SK-N-MC (cell line): ENCODE measurements at regions not wholly inside any gene's neighbourhood (a gene's known extent, or its start where the extent isn't known, plus 50 kb on each side); places are given as distances from the start of the nearest gene placed in this dataset.
"Not testable (repeated sequence)": the region's sequence is repeated elsewhere in the genome, so short reads cannot be mapped to it uniquely, and the experiment has no call there.

ENCODE experiments used
- DNase-seq: peaks from one replicate; pipeline ENCODE4 v3.0.0-alpha.2; 2011; ENCODE audit warnings: low read depth, low spot score
- H3K27ac ChIP-seq: fragments of 200-600 bp; sonication (generic); 2 replicates; pipeline ENCODE4 v1.5.1; 2016; ENCODE audit warnings: mixed run types
- H3K36me3 ChIP-seq: fragments of 200-600 bp; sonication (generic); 2 replicates; pipeline ENCODE4 v1.6.1; 2017; ENCODE audit warnings: antibody characterized with exemption, low read length, mixed read lengths; ENCODE audit not compliant: insufficient read depth
- H3K4me3 ChIP-seq: fragments of 200-600 bp; sonication (generic); 2 replicates; pipeline ENCODE4 v1.5.1; 2016
- H3K9ac ChIP-seq: fragments of 200-600 bp; sonication (generic); 2 replicates; pipeline ENCODE4 v1.8.0; 2017; ENCODE audit warnings: mixed run types, mixed read lengths; ENCODE audit not compliant: insufficient read length
- H3K9me3 ChIP-seq: fragments of 200-600 bp; sonication (generic); 2 replicates; pipeline ENCODE4 v1.6.1; 2017; ENCODE audit warnings: low read depth, mild to moderate bottlenecking, antibody characterized with exemption, low read length, moderate library complexity, mixed read lengths
- EZH2 ChIP-seq: fragments of 200-600 bp; sonication (generic); IDR thresholded peaks from one replicate; pipeline ENCODE4 v1.6.1; 2017; ENCODE audit warnings: antibody characterized with exemption
- FOXP2 ChIP-seq: optimal IDR thresholded peaks from 2 replicates; pipeline ENCODE3; 2011; ENCODE audit warnings: mild to moderate bottlenecking, moderate library complexity; ENCODE audit not compliant: insufficient read depth; ENCODE audit errors: extremely low read length, control extremely low read depth
- POLR2AphosphoS5 ChIP-seq: IDR thresholded peaks from 2 replicates; pipeline ENCODE4 v1.6.1; 2012; ENCODE audit warnings: mild to moderate bottlenecking, low read depth, low read length, borderline replicate concordance

- no peak overlapping the region for H3K27ac ChIP-seq
- H3K9ac ChIP-seq, result no peak overlapping the region
- no peak for DNase-seq
- no peak overlapping the region for H3K4me3 ChIP-seq
- TF ChIP-seq FOXP2, result no peak
- TF ChIP-seq EZH2, result no peak
- no peak for TF ChIP-seq POLR2AphosphoS5
- no peaks in the 10 kb centered on the region for H3K9me3 ChIP-seq
- H3K36me3 ChIP-seq, result no peaks in the 10 kb centered on the region
Observed at GRCh38 chr13:59043016-59043415, 1120.7 kb downstream of the DIAPH3 start.

- no peaks in the 10 kb centered on the region for H3K36me3 ChIP-seq
- H3K27ac ChIP-seq, result no peak overlapping the region
- TF ChIP-seq FOXP2, result no peak
- no peak for TF ChIP-seq EZH2
- TF ChIP-seq POLR2AphosphoS5, result no peak
- no peak overlapping the region for H3K4me3 ChIP-seq
- H3K9me3 ChIP-seq, result no peaks in the 10 kb centered on the region
- H3K9ac ChIP-seq, result no peak overlapping the region
- DNase-seq, result no peak
Observed at GRCh38 chr13:59047546-59047945, 1116.2 kb downstream of the DIAPH3 start.

- no peak for TF ChIP-seq FOXP2
- TF ChIP-seq POLR2AphosphoS5, result no peak
- TF ChIP-seq EZH2, result no peak
- no peaks in the 10 kb centered on the region for H3K36me3 ChIP-seq
- H3K9ac ChIP-seq, result no peak overlapping the region
- no peak overlapping the region for H3K27ac ChIP-seq
- no peaks in the 10 kb centered on the region for H3K9me3 ChIP-seq
- no peak for DNase-seq
- no peak overlapping the region for H3K4me3 ChIP-seq
Observed at GRCh38 chr13:59061621-59062020, 1102.1 kb downstream of the DIAPH3 start.

- no peaks in the 10 kb centered on the region for H3K36me3 ChIP-seq
- no peak overlapping the region for H3K9ac ChIP-seq
- H3K9me3 ChIP-seq, result no peaks in the 10 kb centered on the region
- H3K4me3 ChIP-seq, result no peak overlapping the region
- no peak for TF ChIP-seq FOXP2
- TF ChIP-seq EZH2, result no peak
- no peak for TF ChIP-seq POLR2AphosphoS5
- no peak for DNase-seq
- no peak overlapping the region for H3K27ac ChIP-seq
Observed at GRCh38 chr13:59064042-59064441, 1099.7 kb downstream of the DIAPH3 start.

- not testable (repeated sequence) for H3K4me3 ChIP-seq, H3K9me3 ChIP-seq, H3K27ac ChIP-seq, H3K36me3 ChIP-seq, H3K9ac ChIP-seq, DNase-seq
Observed at GRCh38 chr13:59076386-59076785, 1087.3 kb downstream of the DIAPH3 start.

- no peak for DNase-seq
- TF ChIP-seq POLR2AphosphoS5, result no peak
- TF ChIP-seq EZH2, result no peak
- no peak for TF ChIP-seq FOXP2
- H3K4me3 ChIP-seq, result no peak overlapping the region
- no peak overlapping the region for H3K9ac ChIP-seq
- no peaks in the 10 kb centered on the region for H3K36me3 ChIP-seq
- H3K9me3 ChIP-seq, result no peaks in the 10 kb centered on the region; the same call in 1 of the 2 replicates
- no peak overlapping the region for H3K27ac ChIP-seq
Observed at GRCh38 chr13:59086147-59086546, 1077.6 kb downstream of the DIAPH3 start.

GRCh38 chr13:59088716-59089115 lies 1075.0 kb downstream of the DIAPH3 start:
- no peak overlapping the region for H3K27ac ChIP-seq
- no peak overlapping the region for H3K9ac ChIP-seq
- no peak for DNase-seq
- H3K4me3 ChIP-seq, result no peak overlapping the region
- no peaks in the 10 kb centered on the region for H3K36me3 ChIP-seq
- H3K9me3 ChIP-seq, result no peaks in the 10 kb centered on the region; the same call in 1 of the 2 replicates
- TF ChIP-seq POLR2AphosphoS5, result no peak
- no peak for TF ChIP-seq FOXP2
- TF ChIP-seq EZH2, result no peak

- Histone ChIP-seq H3K27ac (no peak overlapping the region), H3K36me3 (no peaks in the 10 kb centered on the region), H3K9me3 (no peaks in the 10 kb centered on the region; the same call in 1 of the 2 replicates), H3K4me3 (no peak overlapping the region), H3K9ac (no peak overlapping the region)
- no peak for DNase-seq
- TF ChIP-seq EZH2, result no peak
- TF ChIP-seq FOXP2, result no peak
- TF ChIP-seq POLR2AphosphoS5, result no peak
Observed at GRCh38 chr13:59094181-59094580, 1069.5 kb downstream of the DIAPH3 start.

- Histone ChIP-seq H3K9me3 (no peaks in the 10 kb centered on the region), H3K9ac (no peak overlapping the region), H3K36me3 (no peaks in the 10 kb centered on the region), H3K4me3 (peak overlapping the region; percentile 26; the same call in 1 of the 2 replicates), H3K27ac (peak overlapping the region; percentile 79)
- TF ChIP-seq FOXP2 (no peak), EZH2 (no peak), POLR2AphosphoS5 (no peak)
- DNase-seq, result no peak
Observed at GRCh38 chr13:59099182-59099974, 1064.3 kb downstream of the DIAPH3 start.
